ENCODE measurements at regions not wholly inside any gene's neighbourhood (a gene's known extent, or its start where the extent isn't known, plus 50 kb on each side); places are given as distances from the start of the nearest gene placed in this dataset.

DNA sequence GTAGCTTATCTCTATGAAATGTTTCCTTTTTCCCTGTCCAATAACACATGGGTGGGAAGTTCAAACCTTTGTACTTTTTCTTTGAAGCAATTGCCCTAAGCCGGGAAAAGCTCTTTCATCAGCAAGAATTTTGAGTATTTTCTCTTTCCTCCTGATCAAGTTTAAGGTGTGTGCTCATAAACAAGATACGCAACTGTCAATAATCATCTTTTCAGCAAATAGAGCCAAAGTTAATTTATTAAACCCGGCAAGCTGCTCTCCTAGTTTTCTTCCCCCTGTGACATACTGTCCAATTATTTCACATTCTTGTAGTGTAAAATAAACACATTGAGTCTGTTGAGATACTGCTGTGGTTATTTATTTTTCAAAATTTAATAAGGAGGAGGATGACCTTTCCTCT is 194.4 kb downstream of the EDN1 start:
- no peak for TF ChIP-seq POLR2A (IDR thresholded peaks at IDR 0.05)
- TF ChIP-seq, protein P1, sequence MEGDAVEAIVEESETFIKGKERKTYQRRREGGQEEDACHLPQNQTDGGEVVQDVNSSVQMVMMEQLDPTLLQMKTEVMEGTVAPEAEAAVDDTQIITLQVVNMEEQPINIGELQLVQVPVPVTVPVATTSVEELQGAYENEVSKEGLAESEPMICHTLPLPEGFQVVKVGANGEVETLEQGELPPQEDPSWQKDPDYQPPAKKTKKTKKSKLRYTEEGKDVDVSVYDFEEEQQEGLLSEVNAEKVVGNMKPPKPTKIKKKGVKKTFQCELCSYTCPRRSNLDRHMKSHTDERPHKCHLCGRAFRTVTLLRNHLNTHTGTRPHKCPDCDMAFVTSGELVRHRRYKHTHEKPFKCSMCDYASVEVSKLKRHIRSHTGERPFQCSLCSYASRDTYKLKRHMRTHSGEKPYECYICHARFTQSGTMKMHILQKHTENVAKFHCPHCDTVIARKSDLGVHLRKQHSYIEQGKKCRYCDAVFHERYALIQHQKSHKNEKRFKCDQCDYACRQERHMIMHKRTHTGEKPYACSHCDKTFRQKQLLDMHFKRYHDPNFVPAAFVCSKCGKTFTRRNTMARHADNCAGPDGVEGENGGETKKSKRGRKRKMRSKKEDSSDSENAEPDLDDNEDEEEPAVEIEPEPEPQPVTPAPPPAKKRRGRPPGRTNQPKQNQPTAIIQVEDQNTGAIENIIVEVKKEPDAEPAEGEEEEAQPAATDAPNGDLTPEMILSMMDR (IDR thresholded peaks at IDR 0.05) = no peak

Measured in testis (tissue), 2 donors.